PC-3 (cell line): ENCODE measurements at regions not wholly inside any gene's neighbourhood (a gene's known extent, or its start where the extent isn't known, plus 50 kb on each side); places are given as distances from the start of the nearest gene placed in this dataset.

Experiments
- ATAC-seq: fragments of 200-7000 bp; cut with Tn5 transposase; 2 replicates; pipeline ENCODE4 v1.9.1; 2020; ENCODE audit warnings: mild to moderate bottlenecking, moderate library complexity
- BruUV-seq: library from RNA; stranded (reverse); fragments of 400-500 nt; replicated peaks from 2 replicates; lab custom pipeline; 2021; lab: Mats Ljungman, UMichigan
- CTCF ChIA-PET: fragments of 300-600 bp; sonication (Branson Sonifier 250); formaldehyde crosslinking; loops from one replicate; lab custom pipeline; 2022; ENCODE audit warnings: antibody characterized with exemption; lab: Charles Lee
- POLR2A ChIA-PET: fragments of 300-600 bp; sonication (Branson Sonifier 250); formaldehyde crosslinking; loops from one replicate; lab custom pipeline; 2022; ENCODE audit warnings: antibody characterized with exemption; ENCODE audit not compliant: unreplicated experiment; lab: Charles Lee
- DNase-seq: peaks from one replicate; pipeline ENCODE4 v3.0.0-alpha.2; 2015
- H2AFZ ChIP-seq: fragments of 300-600 bp; sonication (generic); 2 replicates; pipeline ENCODE4 v1.6.0; 2016; ENCODE audit warnings: antibody characterized with exemption, low read length
- H3F3A ChIP-seq: fragments of 300-600 bp; sonication (generic); one replicate; pipeline ENCODE4 v1.6.0; 2017; ENCODE audit warnings: antibody characterized with exemption, low read length, control low read depth, mild to moderate bottlenecking; ENCODE audit not compliant: unreplicated experiment
- H3K27ac ChIP-seq: fragments of 300-600 bp; sonication (generic); 2 replicates; pipeline ENCODE4 v1.5.1; 2016; ENCODE audit warnings: mild to moderate bottlenecking, low read length
- H3K27me3 ChIP-seq: fragments of 300-600 bp; sonication (generic); 2 replicates; pipeline ENCODE4 v1.6.1; 2016; ENCODE audit warnings: low read length, mixed read lengths
- H3K36me3 ChIP-seq: fragments of 300-600 bp; sonication (generic); 2 replicates; pipeline ENCODE4 v1.6.1; 2016; ENCODE audit warnings: low read depth, mixed run types, low read length, mixed read lengths
- H3K4me1 ChIP-seq: fragments of 300-600 bp; sonication (generic); 2 replicates; pipeline ENCODE4 v1.5.1; 2016; ENCODE audit warnings: low read length; ENCODE audit not compliant: insufficient read depth
- H3K4me2 ChIP-seq: fragments of 300-600 bp; sonication (generic); 2 replicates; pipeline ENCODE4 v1.6.0; 2016; ENCODE audit warnings: low read length
- H3K4me3 ChIP-seq: fragments of 300-600 bp; sonication (generic); 2 replicates; pipeline ENCODE4 v1.5.1; 2016; ENCODE audit warnings: mild to moderate bottlenecking, low read length, mixed read lengths
- H3K79me2 ChIP-seq: fragments of 300-600 bp; sonication (generic); 2 replicates; pipeline ENCODE4 v1.6.1; 2017; ENCODE audit warnings: low read length, mixed read lengths
- H3K9ac ChIP-seq: fragments of 300-600 bp; sonication (generic); 2 replicates; pipeline ENCODE4 v1.6.0; 2016; ENCODE audit warnings: mild to moderate bottlenecking, low read length
- H3K9me2 ChIP-seq: fragments of 300-600 bp; sonication (generic); replicated peaks from 2 replicates; pipeline ENCODE4 v1.6.1; 2016; ENCODE audit warnings: mixed run types, low read length, mixed read lengths
- H3K9me3 ChIP-seq: fragments of 300-600 bp; sonication (generic); 2 replicates; pipeline ENCODE4 v1.6.1; 2016; ENCODE audit warnings: low read length, mixed read lengths
- H4K20me1 ChIP-seq: fragments of 300-600 bp; sonication (generic); 2 replicates; pipeline ENCODE4 v1.6.1; 2016; ENCODE audit warnings: low read length, mixed read lengths
- EZH2 ChIP-seq: fragments of 300-600 bp; sonication (generic); IDR thresholded peaks from one replicate; pipeline ENCODE4 v1.6.1; 2017; ENCODE audit warnings: antibody characterized with exemption, mild to moderate bottlenecking, low read length; ENCODE audit not compliant: unreplicated experiment
- EZH2phosphoT487 ChIP-seq: fragments of 300-600 bp; sonication (generic); IDR thresholded peaks from 2 replicates; pipeline ENCODE4 v1.6.1; 2018; ENCODE audit warnings: mild to moderate bottlenecking, antibody characterized with exemption, low read length, borderline replicate concordance
- intact Hi-C: fragments of 100-400 bp; cut with micrococcal nuclease; formaldehyde crosslinking; loops from 2 replicates; pipeline ENCODE4 v1.9.0; 2023
- TF ChIP-seq, protein P1 (sequence below): fragments of 300-600 bp; sonication (generic); conservative IDR thresholded peaks from 2 replicates; pipeline ENCODE4 v1.5.1; 2017; ENCODE audit warnings: antibody characterized with exemption, low read depth, mild to moderate bottlenecking, low read length

DNA sequence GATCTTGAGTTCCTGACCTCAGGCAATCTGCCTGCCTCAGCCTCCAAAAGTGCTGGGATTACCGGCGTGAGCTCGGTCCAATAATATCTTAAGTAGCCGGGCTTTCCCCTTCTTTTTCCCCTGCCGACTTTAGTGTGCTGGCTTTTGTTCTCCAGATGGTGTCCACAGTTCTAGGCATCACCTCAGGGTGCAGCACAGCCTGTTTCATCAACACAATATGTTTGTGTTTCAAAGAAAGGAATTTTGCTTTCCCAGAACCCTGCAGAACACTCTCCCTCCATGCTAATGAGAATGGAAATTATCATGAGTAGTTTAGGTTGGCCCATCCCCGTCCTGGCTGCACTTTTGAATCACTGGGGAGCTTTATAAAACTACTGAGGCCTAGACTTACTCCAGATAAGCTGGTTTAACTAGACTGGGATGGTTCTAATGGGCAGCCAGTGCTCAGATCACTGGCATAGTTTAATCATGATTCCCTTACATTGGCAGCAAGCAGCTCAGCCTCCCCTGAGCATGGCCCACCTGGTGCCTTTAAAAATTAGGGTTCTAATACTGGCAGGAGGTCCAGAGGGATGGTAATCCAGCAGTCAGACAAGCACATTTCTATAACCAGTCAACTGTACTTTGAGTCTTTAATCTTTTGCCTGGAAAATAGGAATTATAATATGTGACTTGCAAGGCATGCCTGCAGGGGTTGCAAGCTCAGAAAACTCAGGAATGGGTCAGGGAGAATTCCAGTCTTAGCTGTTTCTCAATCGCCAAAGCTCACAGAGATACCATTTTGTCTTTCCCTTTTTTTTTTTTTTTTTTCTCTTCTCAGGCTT is 127.6 kb upstream of the RASGRP1 start:
- no peaks in the 10 kb centered on the region for H3K27me3 ChIP-seq

DNA sequence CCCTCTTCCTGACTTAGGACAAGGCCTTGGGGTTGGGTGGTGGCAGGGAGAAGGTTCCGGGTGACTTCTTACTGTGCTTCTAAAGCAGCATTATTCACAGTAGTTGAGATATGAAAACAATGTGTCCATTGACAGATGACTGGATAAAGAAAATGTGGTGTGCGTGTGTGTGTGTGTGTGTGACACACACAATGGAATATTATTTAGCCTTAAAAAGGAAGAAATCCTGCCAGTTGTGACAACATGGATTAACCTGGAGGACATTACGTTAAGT is 128.1 kb upstream of the RASGRP1 start:
- no peak overlapping the region for H3K9ac ChIP-seq
- no peaks in the 10 kb centered on the region for H3F3A ChIP-seq
- no peak for TF ChIP-seq EZH2phosphoT487
- TF ChIP-seq, protein P1, sequence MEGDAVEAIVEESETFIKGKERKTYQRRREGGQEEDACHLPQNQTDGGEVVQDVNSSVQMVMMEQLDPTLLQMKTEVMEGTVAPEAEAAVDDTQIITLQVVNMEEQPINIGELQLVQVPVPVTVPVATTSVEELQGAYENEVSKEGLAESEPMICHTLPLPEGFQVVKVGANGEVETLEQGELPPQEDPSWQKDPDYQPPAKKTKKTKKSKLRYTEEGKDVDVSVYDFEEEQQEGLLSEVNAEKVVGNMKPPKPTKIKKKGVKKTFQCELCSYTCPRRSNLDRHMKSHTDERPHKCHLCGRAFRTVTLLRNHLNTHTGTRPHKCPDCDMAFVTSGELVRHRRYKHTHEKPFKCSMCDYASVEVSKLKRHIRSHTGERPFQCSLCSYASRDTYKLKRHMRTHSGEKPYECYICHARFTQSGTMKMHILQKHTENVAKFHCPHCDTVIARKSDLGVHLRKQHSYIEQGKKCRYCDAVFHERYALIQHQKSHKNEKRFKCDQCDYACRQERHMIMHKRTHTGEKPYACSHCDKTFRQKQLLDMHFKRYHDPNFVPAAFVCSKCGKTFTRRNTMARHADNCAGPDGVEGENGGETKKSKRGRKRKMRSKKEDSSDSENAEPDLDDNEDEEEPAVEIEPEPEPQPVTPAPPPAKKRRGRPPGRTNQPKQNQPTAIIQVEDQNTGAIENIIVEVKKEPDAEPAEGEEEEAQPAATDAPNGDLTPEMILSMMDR: no peak
- TF ChIP-seq EZH2: no peak
- H3K9me3 ChIP-seq: no peaks in the 10 kb centered on the region
- H3K36me3 ChIP-seq: no peaks in the 10 kb centered on the region
- intact Hi-C loops: no loop called here
- H4K20me1 ChIP-seq: no peaks in the 10 kb centered on the region
- ATAC-seq: no peak
- H3K9me2 ChIP-seq: no peaks in the 10 kb centered on the region
- DNase-seq: no peak
- no peaks in the 10 kb centered on the region for H3K27me3 ChIP-seq
- no peak overlapping the region for H3K4me2 ChIP-seq
- no TSS peak for BruUV-seq
- no peak overlapping the region for H3K4me3 ChIP-seq
- H3K79me2 ChIP-seq: no peaks in the 10 kb centered on the region
- no peak overlapping the region for H3K27ac ChIP-seq
- ChIA-PET CTCF (interaction anchor here (0.6 kb wide), 1 partner anchor 1389 kb away, joined by 5 read pairs; no protein-coding TSS in a partner anchor), POLR2A (no interaction called here)
- peaks cover 6% of the 10 kb centered on the region for H3K4me1 ChIP-seq
- no peak overlapping the region for H2AFZ ChIP-seq

More for the DNA sequence above, 127.6 kb upstream of the RASGRP1 start:
- H2AFZ ChIP-seq: no peak overlapping the region
- intact Hi-C loops: no loop called here
- DNase-seq (no peak), ATAC-seq (no peak)
- no peak overlapping the region for H3K9ac ChIP-seq
- no peaks in the 10 kb centered on the region for H3K79me2 ChIP-seq
- peaks cover 6% of the 10 kb centered on the region for H3K4me1 ChIP-seq
- no peak overlapping the region for H3K4me2 ChIP-seq
- H3K9me3 ChIP-seq: no peaks in the 10 kb centered on the region
- TF ChIP-seq, protein P1: no peak
- no peak for TF ChIP-seq EZH2phosphoT487
- no peak for TF ChIP-seq EZH2
- no peak overlapping the region for H3K27ac ChIP-seq
- CTCF ChIA-PET: interaction anchor here (0.6 kb wide), 1 partner anchor 1390 kb away, joined by 5 read pairs; no protein-coding TSS in a partner anchor
- H3K9me2 ChIP-seq: no peaks in the 10 kb centered on the region
- H3K4me3 ChIP-seq: no peak overlapping the region
- no peaks in the 10 kb centered on the region for H4K20me1 ChIP-seq
- no peaks in the 10 kb centered on the region for H3F3A ChIP-seq
- POLR2A ChIA-PET: no interaction called here
- no TSS peak for BruUV-seq
- H3K36me3 ChIP-seq: no peaks in the 10 kb centered on the region
